NCI-H1436 treated with DMSO at 0.1 percent for 48 hours (cell line): ENCODE measurements at regions not wholly inside any gene's neighbourhood (a gene's known extent, or its start where the extent isn't known, plus 50 kb on each side); places are given as distances from the start of the nearest gene placed in this dataset.

ENCODE experiments used
- DNase-seq: peaks from one replicate; lab custom pipeline; 2025; lab: John Stamatoyannopoulos, UW

DNA sequence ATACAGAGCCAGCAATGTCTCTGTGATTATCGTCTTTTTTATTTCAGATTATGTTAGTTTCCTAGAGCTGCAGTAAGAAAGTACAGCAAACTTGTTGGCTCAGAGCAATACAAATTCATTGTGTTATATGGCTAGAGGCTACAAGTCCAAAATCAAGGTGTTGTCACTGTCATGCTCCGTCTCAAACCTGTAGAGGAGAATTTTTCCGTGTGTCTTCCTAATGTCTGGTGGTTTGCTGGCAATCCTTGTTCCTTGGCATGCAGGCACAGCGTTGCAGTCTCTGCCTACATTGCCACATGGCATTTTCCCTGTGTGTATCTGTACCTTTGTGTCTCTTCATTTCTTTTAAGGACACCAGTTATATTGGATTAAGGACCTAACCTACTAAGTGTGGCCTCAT, 244.4 kb downstream of the LRRIQ3 start:
- no peak for DNase-seq

- no peak for DNase-seq
Observed at GRCh38 chr1:73953186-73953585, 244.8 kb downstream of the LRRIQ3 start.

GRCh38 chr1:73948055-73948454, 249.9 kb downstream of the LRRIQ3 start:
- DNase-seq: no peak

DNA sequence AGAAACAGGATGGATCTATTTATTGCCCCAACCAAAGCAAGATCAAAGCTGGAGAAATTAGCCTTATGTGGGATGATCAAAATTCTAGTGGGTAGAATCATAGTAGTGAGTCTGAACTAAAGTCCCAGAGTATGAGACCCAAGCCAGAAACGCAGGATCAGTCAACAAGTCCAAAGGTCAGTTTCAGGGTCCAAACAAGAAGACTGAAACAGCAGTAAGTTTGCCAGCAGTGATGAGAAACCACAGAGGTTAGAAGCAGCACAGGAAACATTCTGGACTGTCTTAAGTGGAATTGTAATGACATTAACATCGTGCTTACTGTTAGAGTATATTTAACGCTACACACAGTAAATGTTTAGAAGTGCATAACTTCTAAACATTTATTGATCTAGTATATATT, 251.0 kb downstream of the LRRIQ3 start:
- no peak for DNase-seq

- no peak for DNase-seq
Observed at GRCh38 chr1:73943270-73943669, 254.7 kb downstream of the LRRIQ3 start.

DNA sequence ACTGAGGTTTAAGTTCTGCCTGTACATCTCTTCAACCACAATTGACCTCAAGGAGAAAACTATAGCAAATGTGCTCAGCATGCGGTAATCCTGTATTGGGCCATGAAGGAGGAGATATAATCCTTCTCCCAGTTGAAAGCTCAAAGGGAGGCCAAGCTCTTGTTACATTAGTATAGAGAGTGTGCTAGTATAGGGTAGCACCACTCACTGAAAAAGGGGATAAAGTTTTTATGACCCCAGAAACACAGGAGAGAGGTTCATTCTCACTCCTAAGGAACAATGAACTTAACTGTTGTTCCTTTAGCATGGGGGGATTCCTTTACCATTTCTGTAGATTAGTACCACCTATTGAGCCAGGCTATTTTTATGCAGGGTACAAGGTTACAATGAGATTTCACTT, 267.7 kb downstream of the LRRIQ3 start:
- DNase-seq: no peak

GRCh38 chr1:73914951-73915350, 283.0 kb downstream of the LRRIQ3 start:
- no peak for DNase-seq

- no peak for DNase-seq
Observed at GRCh38 chr1:73913025-73913424, 285.0 kb downstream of the LRRIQ3 start.

DNA sequence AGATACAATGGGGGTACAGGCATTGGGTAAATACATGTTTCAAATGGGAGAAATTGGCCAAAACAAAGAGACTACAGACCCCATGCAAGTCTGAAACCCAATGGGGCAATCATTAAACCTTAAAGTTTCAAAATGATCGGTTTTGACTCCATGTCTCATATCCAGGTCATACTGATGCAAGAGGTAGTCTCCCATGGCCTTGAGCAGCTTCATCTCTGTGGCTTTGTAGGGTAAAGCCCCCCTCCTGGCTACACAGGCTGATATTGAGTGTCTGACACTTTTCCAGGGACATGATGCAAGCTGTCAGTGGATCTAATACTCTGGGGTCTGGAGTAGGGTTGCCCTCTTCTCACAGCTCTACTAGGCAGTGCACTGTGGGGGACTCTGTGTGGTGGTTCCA, 286.1 kb downstream of the LRRIQ3 start:
- DNase-seq: no peak

DNA sequence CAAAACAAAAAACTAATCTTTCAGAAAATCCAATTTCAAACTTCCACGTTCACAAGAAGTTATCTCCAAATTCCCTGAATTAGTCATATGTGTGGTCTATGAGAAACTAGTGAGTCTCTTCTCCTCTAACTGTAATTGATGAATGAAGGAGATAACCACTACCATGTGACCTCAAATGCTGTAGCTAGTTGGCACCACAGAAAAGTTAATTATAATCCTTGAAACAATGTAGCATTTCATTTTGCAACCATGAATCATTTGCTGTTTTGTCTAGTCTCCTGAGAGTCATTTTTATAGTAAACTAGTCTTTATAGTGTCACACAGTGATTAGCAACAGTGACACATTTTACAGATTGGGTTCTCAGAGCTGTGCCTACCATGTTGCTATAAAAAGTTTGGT, 287.5 kb downstream of the LRRIQ3 start:
- DNase-seq: no peak

GRCh38 chr1:73910062-73910461, 287.9 kb downstream of the LRRIQ3 start:
- DNase-seq: no peak

DNA sequence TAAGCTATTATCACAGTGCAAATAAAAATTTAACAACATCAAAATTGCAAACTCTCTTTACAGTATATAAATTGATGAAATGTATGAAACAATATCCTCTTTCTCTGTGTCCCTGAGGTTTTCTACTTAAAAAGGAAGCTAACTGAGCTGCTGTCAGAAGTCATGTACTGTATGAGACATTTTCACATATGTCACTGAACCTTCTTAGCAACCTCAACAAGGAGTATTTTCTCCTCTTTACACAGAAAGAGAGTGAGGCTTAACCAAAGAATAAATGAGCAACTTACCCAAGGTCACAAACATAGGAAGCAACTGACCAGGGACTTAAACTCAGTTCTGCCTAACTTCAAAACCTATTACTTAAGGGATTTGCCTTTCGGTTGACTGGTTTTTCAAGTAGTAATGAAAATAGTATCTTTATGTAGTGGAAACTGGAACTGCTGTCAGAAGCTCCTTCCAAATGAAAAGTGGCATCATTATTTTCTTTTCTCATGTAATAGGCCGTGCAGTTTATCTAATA, 288.9 kb downstream of the LRRIQ3 start:
- DNase-seq: no peak

- no peak for DNase-seq
Observed at GRCh38 chr1:73907051-73907450, 290.9 kb downstream of the LRRIQ3 start.

- DNase-seq: no peak
Observed at GRCh38 chr1:73903092-73903491, 294.9 kb downstream of the LRRIQ3 start.

DNA sequence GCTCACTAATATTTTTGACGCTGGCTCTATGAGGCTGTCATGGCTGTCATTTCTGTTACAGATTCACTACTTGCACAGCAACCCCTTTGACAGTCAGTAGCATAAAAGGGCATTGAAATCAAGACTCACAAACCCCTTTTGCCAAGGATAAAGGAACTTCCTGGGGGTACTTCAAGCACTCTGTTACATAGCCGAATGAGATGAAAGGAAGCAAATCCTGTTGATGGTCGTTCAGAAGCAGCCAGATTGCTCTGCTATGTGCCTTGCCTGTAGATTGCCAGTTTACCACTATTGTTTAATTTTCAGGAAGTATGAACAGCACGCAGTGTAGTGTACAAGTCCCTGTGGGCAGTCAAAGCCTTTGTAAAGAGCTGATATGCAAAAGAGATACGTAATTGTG, 296.2 kb downstream of the LRRIQ3 start:
- DNase-seq: no peak

GRCh38 chr1:73899311-73899710, 298.7 kb downstream of the LRRIQ3 start:
- DNase-seq: no peak

GRCh38 chr1:73898540-73898939, 299.4 kb downstream of the LRRIQ3 start:
- DNase-seq: no peak

DNA sequence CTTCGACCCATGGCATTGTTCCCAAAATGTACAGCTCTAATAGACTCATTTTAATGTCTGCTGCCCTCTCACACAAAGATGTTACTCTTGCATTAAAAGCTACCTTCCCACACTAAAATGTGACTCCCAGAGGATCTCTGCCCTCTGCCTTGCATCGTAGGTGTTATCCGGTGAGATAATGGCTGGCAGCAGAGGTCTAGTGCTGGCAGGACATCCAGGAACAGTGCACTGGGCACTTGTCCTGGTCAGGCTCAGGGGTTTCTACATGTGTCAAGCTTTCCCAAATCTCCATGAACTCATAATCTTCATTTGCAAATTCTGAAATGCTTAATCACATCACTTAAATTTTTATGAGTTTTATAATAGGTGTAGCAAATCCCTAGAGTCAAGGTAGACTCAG, 310.6 kb downstream of the LRRIQ3 start:
- no peak for DNase-seq

DNA sequence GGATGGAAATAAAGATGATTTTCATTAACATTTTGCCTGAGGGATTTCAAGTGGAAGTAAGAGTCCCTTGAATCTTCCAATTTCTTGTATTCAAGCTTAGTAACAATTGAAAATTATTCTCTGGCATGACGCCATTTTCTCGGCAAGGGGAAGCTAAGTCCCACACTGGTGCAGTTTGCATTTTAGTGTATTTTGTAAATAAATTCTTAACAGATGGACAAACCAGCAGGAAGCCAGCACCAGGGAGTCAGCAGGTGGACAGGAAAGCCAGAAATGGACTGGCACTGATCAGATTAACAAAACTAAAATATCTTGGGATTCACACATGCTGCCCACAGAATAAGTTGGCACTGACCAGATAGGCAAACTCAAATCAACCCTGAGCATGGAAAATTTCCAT, 311.3 kb downstream of the LRRIQ3 start:
- DNase-seq: no peak

- DNase-seq: no peak
Observed at GRCh38 chr1:73874806-73875205, 323.2 kb downstream of the LRRIQ3 start.

- peak; percentile 30 for DNase-seq
Observed at GRCh38 chr1:73868810-73869336, 329.1 kb downstream of the LRRIQ3 start.

GRCh38 chr1:73862355-73862754, 335.6 kb downstream of the LRRIQ3 start:
- no peak for DNase-seq

DNA sequence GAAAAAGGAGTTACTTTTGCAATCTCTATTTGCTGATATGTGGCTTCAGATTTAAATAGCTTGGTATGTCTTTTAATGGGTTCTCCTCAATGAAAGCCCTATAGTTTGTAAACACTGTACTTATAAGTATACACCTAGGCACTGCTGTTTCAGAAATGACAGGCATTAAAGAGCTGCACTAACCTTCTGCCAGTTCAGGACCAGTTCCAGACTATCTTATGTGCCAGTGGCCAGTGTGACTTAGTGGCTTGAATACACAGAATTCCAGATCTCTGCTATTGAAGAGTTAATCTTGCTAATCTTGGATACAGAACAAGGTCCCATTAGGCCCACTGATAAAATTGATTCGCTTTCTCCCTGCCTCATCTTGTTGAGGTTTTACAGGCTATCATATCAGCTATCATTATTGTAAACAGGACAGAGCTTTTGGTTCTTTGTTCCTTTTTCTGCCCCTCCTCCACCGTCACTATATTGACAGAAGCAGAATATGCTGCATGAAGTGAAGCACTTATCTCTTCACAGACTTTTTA, 337.5 kb downstream of the LRRIQ3 start:
- no peak for DNase-seq

- DNase-seq: no peak
Observed at GRCh38 chr1:73859227-73859626, 338.7 kb downstream of the LRRIQ3 start.
